B cell (primary cell): ENCODE measurements at regions not wholly inside any gene's neighbourhood (a gene's known extent, or its start where the extent isn't known, plus 50 kb on each side); places are given as distances from the start of the nearest gene placed in this dataset.

Experiments
- ATAC-seq: fragments of 200-7000 bp; cut with Tn5 transposase; one replicate; pipeline ENCODE4 v1.10.0; 2021; ENCODE audit warnings: low read depth, mild to moderate bottlenecking, moderate number of reproducible peaks, moderate library complexity
- CTCF ChIA-PET: fragments of 350-600 bp; sonication (Branson Sonifier 250); formaldehyde crosslinking; loops from one replicate; lab custom pipeline; 2021; ENCODE audit warnings: antibody characterized with exemption, inconsistent platforms; lab: Charles Lee
- POLR2A ChIA-PET: fragments of 350-600 bp; sonication (Branson Sonifier 250); formaldehyde crosslinking; loops from one replicate; lab custom pipeline; 2021; ENCODE audit warnings: antibody characterized with exemption; lab: Charles Lee
- DNase-seq: peaks from one replicate; pipeline ENCODE4 v3.0.0; 2013
- H2AFZ ChIP-seq: 2 replicates; pipeline ENCODE4 v1.6.1; 2012; ENCODE audit warnings: mild to moderate bottlenecking, low read depth, low read length; ENCODE audit not compliant: insufficient read depth, poor library complexity, severe bottlenecking
- H3K27ac ChIP-seq, 2 donors: 1 replicate in 1 of 2; 2 replicates in 1 of 2; pipeline ENCODE4 v1.5.1; 2012 to 2013; ENCODE audit warnings: low read length in 2 of 2, mild to moderate bottlenecking in 2 of 2, moderate library complexity in 1 of 2
- H3K27me3 ChIP-seq, 4 experiments: fragments of 200-600 bp in 1 of 4; sonication (generic) in 1 of 4; replicated peaks in 1 of 4; 1 replicate in 2 of 4; 2 replicates in 2 of 4; pipeline versions ENCODE4 v1.6.1 to v1.7.0; 2013 to 2016; ENCODE audit warnings: low read length in 3 of 4, mild to moderate bottlenecking in 2 of 4, mixed read lengths in 1 of 4, moderate library complexity in 1 of 4; ENCODE audit not compliant: insufficient read depth in 4 of 4, control insufficient read depth in 3 of 4; ENCODE audit errors: control extremely low read depth in 1 of 4
- H3K36me3 ChIP-seq, 2 experiments: replicated peaks in 1 of 2; 1 replicate in 1 of 2; 2 replicates in 1 of 2; pipeline versions ENCODE4 v1.6.1 to v1.7.1; 2013; ENCODE audit warnings: low read length in 1 of 2; ENCODE audit not compliant: insufficient read depth in 2 of 2, control insufficient read depth in 1 of 2; ENCODE audit errors: control extremely low read depth in 1 of 2, extremely low read depth in 1 of 2
- H3K4me1 ChIP-seq, 2 donors: fragments of 200-600 bp in 1 of 2; sonication (generic) in 1 of 2; 1 replicate in 1 of 2; 2 replicates in 1 of 2; pipeline versions ENCODE4 v1.5.1 to v1.6.1; 2013 to 2017; ENCODE audit warnings: low read length in 2 of 2; ENCODE audit not compliant: control insufficient read depth in 2 of 2, insufficient read depth in 2 of 2
- H3K4me2 ChIP-seq: replicated peaks from 2 replicates; pipeline ENCODE3; 2012; ENCODE audit warnings: mild to moderate bottlenecking, low read depth, low read length; ENCODE audit not compliant: poor library complexity, severe bottlenecking
- H3K4me3 ChIP-seq, 5 experiments: fragments of 200-600 bp in 1 of 5; sonication (generic) in 1 of 5; 1 replicate in 3 of 5; 2 replicates in 2 of 5; pipeline versions ENCODE4 v1.5.1 to v1.7.0; 2011 to 2016; ENCODE audit warnings: low read length in 4 of 5, mild to moderate bottlenecking in 4 of 5, low read depth in 2 of 5, control low read depth in 1 of 5, moderate library complexity in 1 of 5; ENCODE audit not compliant: insufficient read depth in 1 of 5; ENCODE audit errors: control extremely low read depth in 1 of 5, extremely low read depth in 1 of 5
- H3K79me2 ChIP-seq: fragments of 200-600 bp; sonication (generic); one replicate; pipeline ENCODE4 v1.6.0; 2016; ENCODE audit warnings: low read length; ENCODE audit not compliant: control insufficient read depth, insufficient read depth
- H3K9ac ChIP-seq: fragments of 200-600 bp; sonication (generic); 2 replicates; pipeline ENCODE4 v1.6.1; 2017; ENCODE audit warnings: mild to moderate bottlenecking, low read length, moderate library complexity
- H3K9me3 ChIP-seq, 3 donors: one replicate each; pipeline versions ENCODE4 v1.6.1 to v1.7.1; 2013; ENCODE audit warnings: low read length in 2 of 3; ENCODE audit not compliant: control insufficient read depth in 2 of 3, insufficient read depth in 1 of 3; ENCODE audit errors: control extremely low read depth in 1 of 3
- H4K20me1 ChIP-seq: 2 replicates; pipeline ENCODE4 v1.6.0; 2012; ENCODE audit warnings: mild to moderate bottlenecking, low read length; ENCODE audit not compliant: insufficient read depth, control insufficient read depth, poor library complexity, severe bottlenecking
- H3K27ac Mint-ChIP-seq: one replicate; pipeline ENCODE4 v1.8.0; 2021; ENCODE audit warnings: mixed read lengths
- H3K27me3 Mint-ChIP-seq: one replicate; pipeline ENCODE4 v1.8.0; 2021; ENCODE audit warnings: mixed read lengths
- H3K4me1 Mint-ChIP-seq: one replicate; pipeline ENCODE4 v1.8.0; 2021; ENCODE audit warnings: mixed read lengths
- H3K4me3 Mint-ChIP-seq: one replicate; pipeline ENCODE4 v1.8.0; 2021; ENCODE audit warnings: mixed read lengths
- H3K9me3 Mint-ChIP-seq: one replicate; pipeline ENCODE4 v1.8.0; 2022; ENCODE audit warnings: mixed read lengths; ENCODE audit not compliant: insufficient read depth
- CTCF ChIP-seq: fragments of 200-600 bp; IDR thresholded peaks from one replicate; pipeline ENCODE4 v1.8.0; 2022; ENCODE audit warnings: antibody characterized with exemption, mild to moderate bottlenecking
- EZH2 ChIP-seq: IDR thresholded peaks from 2 replicates; pipeline ENCODE4 v1.6.1; 2012; ENCODE audit warnings: borderline replicate concordance, low read depth, mild to moderate bottlenecking, moderate library complexity, low read length; ENCODE audit not compliant: insufficient read depth, poor library complexity, severe bottlenecking
- WGBS: methylation state at CpG from one replicate; pipeline ENCODE4 v1.1.5; 2013; ENCODE audit warnings: missing lambda C conversion rate; ENCODE audit not compliant: insufficient coverage; 5-methylcytosine and 5-hydroxymethylcytosine counted together
- intact Hi-C: fragments of 100-400 bp; cut with micrococcal nuclease; formaldehyde crosslinking; loops from one replicate; pipeline ENCODE4 v1.10.0; 2022

DNA sequence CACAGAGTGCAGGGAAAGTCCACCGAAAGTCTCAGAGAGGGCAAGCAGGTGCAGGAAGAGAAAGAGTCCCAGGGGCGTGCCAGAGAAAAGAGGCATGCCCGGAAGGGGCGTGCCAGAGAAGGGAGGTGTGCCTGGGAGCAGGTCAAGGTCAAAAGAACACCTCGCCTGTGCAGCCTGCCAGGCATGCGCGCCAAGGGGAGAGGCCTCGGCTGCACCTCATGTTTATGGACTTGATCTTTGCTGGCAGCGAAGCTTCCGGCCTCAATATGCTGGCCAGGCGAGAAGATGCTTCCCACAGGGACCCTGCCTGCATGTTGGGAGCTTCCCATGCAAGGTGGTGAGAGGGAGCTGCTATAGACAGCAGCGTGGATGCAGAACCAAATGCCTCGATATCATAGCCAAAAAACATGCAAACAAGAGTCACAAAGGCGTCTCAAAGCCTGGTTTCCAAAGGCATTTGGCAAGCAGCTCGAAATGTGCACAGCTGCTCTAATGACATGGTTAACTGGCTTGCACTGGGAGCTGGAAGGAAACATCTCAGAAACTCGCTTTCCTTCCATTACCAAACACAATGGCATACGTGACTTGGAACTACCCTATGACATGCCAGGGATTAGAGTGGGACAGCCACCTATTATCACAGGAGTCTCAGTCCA lies 192.5 kb upstream of the PPP2R2D start:
- WGBS: 90% methylated on average over 14 of the region's 17 CpGs
- Mint-ChIP-seq H3K27me3 (no peaks in the 10 kb centered on the region), H3K9me3 (no peaks in the 10 kb centered on the region), H3K4me3 (no peak overlapping the region), H3K4me1 (no peaks in the 10 kb centered on the region), H3K27ac (no peak overlapping the region)
- Histone ChIP-seq H3K4me2 (no peak overlapping the region), H3K9me3 (peaks cover 0 to 24% (median 0%) of the 10 kb centered on the region in 3 donors), H3K79me2 (no peaks in the 10 kb centered on the region), H3K4me3 (no peak overlapping the region), H3K27ac (no peak overlapping the region), H3K36me3 (no peaks in the 10 kb centered on the region), H3K9ac (no peak overlapping the region), H4K20me1 (no peaks in the 10 kb centered on the region), H2AFZ (no peak overlapping the region), H3K27me3 (no peaks in the 10 kb centered on the region), H3K4me1 (no peaks in the 10 kb centered on the region)
- no peak for DNase-seq
- ATAC-seq: no peak
- intact Hi-C loops: no loop called here
- ChIA-PET POLR2A (no interaction called here), CTCF (no interaction called here)
- no peak for TF ChIP-seq EZH2
- no peak for TF ChIP-seq CTCF

- CTCF ChIA-PET: no interaction called here
- no peaks in the 10 kb centered on the region for H3K9me3 Mint-ChIP-seq
Measured at GRCh38 chr10:131710142-131710861, 190.5 kb upstream of the PPP2R2D start.

More at GRCh38 chr10:131710142-131710861, 190.5 kb upstream of the PPP2R2D start:
- Histone ChIP-seq H3K4me3 (no peak overlapping the region), H3K9me3 (peaks cover 0 to 20% (median 0%) of the 10 kb centered on the region in 3 donors), H2AFZ (no peak overlapping the region), H3K36me3 (no peaks in the 10 kb centered on the region), H4K20me1 (no peaks in the 10 kb centered on the region), H3K4me2 (no peak overlapping the region), H3K27me3 (no peaks in the 10 kb centered on the region), H3K27ac (no peak overlapping the region), H3K79me2 (no peaks in the 10 kb centered on the region), H3K4me1 (no peaks in the 10 kb centered on the region), H3K9ac (no peak overlapping the region)
- ATAC-seq: no peak
- intact Hi-C loops: no loop called here
- Mint-ChIP-seq H3K4me1 (no peaks in the 10 kb centered on the region), H3K27ac (no peak overlapping the region), H3K4me3 (no peak overlapping the region), H3K27me3 (peaks cover 8% of the 10 kb centered on the region)
- DNase-seq: no peak
- POLR2A ChIA-PET: no interaction called here
- TF ChIP-seq EZH2: no peak
- TF ChIP-seq CTCF: no peak
- 85% methylated on average over 12 of the region's 17 CpGs for WGBS
